Esophagus squamous epithelium (tissue), 4 donors: ENCODE measurements at regions not wholly inside any gene's neighbourhood (a gene's known extent, or its start where the extent isn't known, plus 50 kb on each side); places are given as distances from the start of the nearest gene placed in this dataset.

Source experiments
- CTCF ChIP-seq, 6 experiments: fragments of 450-650 bp in 4 of 6; fragments of 200-600 bp in 2 of 6; sonication (generic) in 2 of 6; IDR thresholded peaks; one replicate each; pipeline ENCODE4 v1.5.1; 2016 to 2019; ENCODE audit warnings: antibody characterized with exemption in 6 of 6, mild to moderate bottlenecking in 4 of 6, moderate library complexity in 4 of 6
- POLR2A ChIP-seq, 4 donors: fragments of 450-650 bp; IDR thresholded peaks; one replicate each; pipeline ENCODE4 v1.6.1; 2017; ENCODE audit warnings: antibody characterized with exemption in 4 of 4, mild to moderate bottlenecking in 4 of 4, moderate library complexity in 3 of 4

GRCh38 chr2:200033929-200034328 is 78.5 kb downstream of the MAIP1 start:
- TF ChIP-seq POLR2A (IDR thresholded peaks at IDR 0.05) (no peak), CTCF (IDR thresholded peaks at IDR 0.05) (no peak)
